Astrocyte (in vitro differentiated cells and primary cell): ENCODE measurements at regions not wholly inside any gene's neighbourhood (a gene's known extent, or its start where the extent isn't known, plus 50 kb on each side); places are given as distances from the start of the nearest gene placed in this dataset.

Source experiments
- DNase-seq: peaks from one replicate; pipeline ENCODE4 v3.0.0-alpha.2; 2010; ENCODE audit warnings: low read depth
- FAIRE-seq: peaks from 2 replicates; lab custom pipeline; 2011; peaks lifted over from hg19 to GRCh38; lab: Jason Lieb, UNC
- H2AFZ ChIP-seq: 2 replicates; pipeline ENCODE4 v1.6.0; 2012; ENCODE audit warnings: low read depth, low read length, inconsistent platforms
- H3K27ac ChIP-seq: 2 replicates; pipeline ENCODE4 v1.5.1; 2011; ENCODE audit warnings: low read depth, low read length, inconsistent platforms
- H3K27me3 ChIP-seq: 2 replicates; pipeline ENCODE4 v1.6.0; 2011; ENCODE audit warnings: low read length, inconsistent platforms; ENCODE audit not compliant: insufficient read depth
- H3K36me3 ChIP-seq: 2 replicates; pipeline ENCODE4 v1.5.1; 2011; ENCODE audit warnings: low read length, inconsistent platforms; ENCODE audit not compliant: insufficient read depth
- H3K4me1 ChIP-seq: 2 replicates; pipeline ENCODE4 v1.5.1; 2011; ENCODE audit warnings: low read length, inconsistent platforms; ENCODE audit not compliant: insufficient read depth
- H3K4me2 ChIP-seq: 2 replicates; pipeline ENCODE4 v1.6.0; 2012; ENCODE audit warnings: low read length, inconsistent platforms
- H3K4me3 ChIP-seq: 2 replicates; pipeline ENCODE4 v1.5.1; 2011; ENCODE audit warnings: low read depth, mild to moderate bottlenecking, low read length, inconsistent platforms; ENCODE audit not compliant: insufficient read depth
- H3K79me2 ChIP-seq: 2 replicates; pipeline ENCODE4 v1.6.0; 2012; ENCODE audit warnings: mild to moderate bottlenecking, low read length, inconsistent platforms; ENCODE audit not compliant: insufficient read depth
- H3K9ac ChIP-seq: 2 replicates; pipeline ENCODE4 v1.6.0; 2012; ENCODE audit warnings: mild to moderate bottlenecking, low read length, inconsistent platforms
- H3K9me3 ChIP-seq: 2 replicates; pipeline ENCODE4 v1.5.1; 2012; ENCODE audit warnings: low read depth, mild to moderate bottlenecking, low read length, inconsistent platforms; ENCODE audit not compliant: insufficient read depth
- H4K20me1 ChIP-seq: 2 replicates; pipeline ENCODE4 v1.6.0; 2012; ENCODE audit warnings: low read length, inconsistent platforms; ENCODE audit not compliant: insufficient read depth
- H3K27ac Mint-ChIP-seq: one replicate; pipeline ENCODE4 v1.8.0; 2021; ENCODE audit warnings: mild to moderate bottlenecking, mixed read lengths; ENCODE audit not compliant: unreplicated experiment
- H3K27me3 Mint-ChIP-seq: one replicate; pipeline ENCODE4 v1.8.0; 2021; ENCODE audit warnings: low read depth, mixed read lengths; ENCODE audit not compliant: unreplicated experiment
- H3K36me3 Mint-ChIP-seq: one replicate; pipeline ENCODE4 v1.8.0; 2021; ENCODE audit warnings: low read depth, mixed read lengths; ENCODE audit not compliant: unreplicated experiment
- H3K4me1 Mint-ChIP-seq: one replicate; pipeline ENCODE4 v1.8.0; 2021; ENCODE audit warnings: low read depth, mixed read lengths; ENCODE audit not compliant: unreplicated experiment
- H3K4me3 Mint-ChIP-seq: one replicate; pipeline ENCODE4 v1.8.0; 2021; ENCODE audit warnings: mild to moderate bottlenecking, moderate library complexity, mixed read lengths; ENCODE audit not compliant: unreplicated experiment
- H3K9me3 Mint-ChIP-seq: one replicate; pipeline ENCODE4 v1.8.0; 2021; ENCODE audit warnings: mild to moderate bottlenecking, mixed read lengths; ENCODE audit not compliant: unreplicated experiment
- EZH2 ChIP-seq: IDR thresholded peaks from 2 replicates; pipeline ENCODE4 v1.6.1; 2012; ENCODE audit warnings: mild to moderate bottlenecking, low read length, inconsistent platforms; ENCODE audit not compliant: insufficient read depth
- TF ChIP-seq, protein P1 (sequence below): IDR thresholded peaks from 2 replicates; pipeline ENCODE4 v1.5.1; 2011; ENCODE audit warnings: low read depth, mild to moderate bottlenecking, inconsistent platforms, low read length, moderate library complexity; ENCODE audit not compliant: insufficient read depth

DNA sequence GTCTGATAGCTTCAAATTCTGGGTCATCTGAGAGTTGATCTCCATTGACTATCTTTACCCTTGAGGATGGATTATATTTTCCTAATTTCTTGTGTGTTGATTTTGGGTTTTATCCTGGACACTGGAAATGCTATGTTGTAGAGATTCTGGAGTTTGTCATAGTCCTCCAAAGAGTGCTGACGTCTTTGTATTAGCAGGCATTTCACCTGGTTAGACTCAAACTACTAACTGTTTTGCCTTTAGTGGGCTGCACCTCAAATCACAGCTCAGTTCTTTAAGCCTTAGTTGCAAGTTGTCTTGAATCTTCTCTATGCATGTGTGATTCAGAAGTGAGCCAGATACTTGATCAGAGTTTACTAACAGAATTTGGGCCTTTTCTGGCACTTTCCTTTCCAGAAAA lies 264.3 kb downstream of the RPS24 start:
- Mint-ChIP-seq H3K36me3 (peaks cover 5% of the 10 kb centered on the region), H3K27ac (no peak overlapping the region), H3K4me1 (peaks cover 12% of the 10 kb centered on the region), H3K27me3 (peaks cover 8% of the 10 kb centered on the region), H3K9me3 (no peaks in the 10 kb centered on the region), H3K4me3 (no peak overlapping the region)
- DNase-seq (no peak), FAIRE-seq (no peak)
- H3K9ac ChIP-seq: no peak overlapping the region
- no peaks in the 10 kb centered on the region for H3K36me3 ChIP-seq
- H3K4me3 ChIP-seq: no peak overlapping the region
- H4K20me1 ChIP-seq: no peaks in the 10 kb centered on the region
- H3K27me3 ChIP-seq: peaks cover 2% of the 10 kb centered on the region
- TF ChIP-seq, protein P1, sequence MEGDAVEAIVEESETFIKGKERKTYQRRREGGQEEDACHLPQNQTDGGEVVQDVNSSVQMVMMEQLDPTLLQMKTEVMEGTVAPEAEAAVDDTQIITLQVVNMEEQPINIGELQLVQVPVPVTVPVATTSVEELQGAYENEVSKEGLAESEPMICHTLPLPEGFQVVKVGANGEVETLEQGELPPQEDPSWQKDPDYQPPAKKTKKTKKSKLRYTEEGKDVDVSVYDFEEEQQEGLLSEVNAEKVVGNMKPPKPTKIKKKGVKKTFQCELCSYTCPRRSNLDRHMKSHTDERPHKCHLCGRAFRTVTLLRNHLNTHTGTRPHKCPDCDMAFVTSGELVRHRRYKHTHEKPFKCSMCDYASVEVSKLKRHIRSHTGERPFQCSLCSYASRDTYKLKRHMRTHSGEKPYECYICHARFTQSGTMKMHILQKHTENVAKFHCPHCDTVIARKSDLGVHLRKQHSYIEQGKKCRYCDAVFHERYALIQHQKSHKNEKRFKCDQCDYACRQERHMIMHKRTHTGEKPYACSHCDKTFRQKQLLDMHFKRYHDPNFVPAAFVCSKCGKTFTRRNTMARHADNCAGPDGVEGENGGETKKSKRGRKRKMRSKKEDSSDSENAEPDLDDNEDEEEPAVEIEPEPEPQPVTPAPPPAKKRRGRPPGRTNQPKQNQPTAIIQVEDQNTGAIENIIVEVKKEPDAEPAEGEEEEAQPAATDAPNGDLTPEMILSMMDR: no peak
- TF ChIP-seq EZH2: no peak
- peaks cover 6% of the 10 kb centered on the region for H3K4me1 ChIP-seq
- no peaks in the 10 kb centered on the region for H3K79me2 ChIP-seq
- H3K27ac ChIP-seq: no peak overlapping the region
- H3K9me3 ChIP-seq: no peaks in the 10 kb centered on the region
- no peak overlapping the region for H2AFZ ChIP-seq
- no peak overlapping the region for H3K4me2 ChIP-seq

DNA sequence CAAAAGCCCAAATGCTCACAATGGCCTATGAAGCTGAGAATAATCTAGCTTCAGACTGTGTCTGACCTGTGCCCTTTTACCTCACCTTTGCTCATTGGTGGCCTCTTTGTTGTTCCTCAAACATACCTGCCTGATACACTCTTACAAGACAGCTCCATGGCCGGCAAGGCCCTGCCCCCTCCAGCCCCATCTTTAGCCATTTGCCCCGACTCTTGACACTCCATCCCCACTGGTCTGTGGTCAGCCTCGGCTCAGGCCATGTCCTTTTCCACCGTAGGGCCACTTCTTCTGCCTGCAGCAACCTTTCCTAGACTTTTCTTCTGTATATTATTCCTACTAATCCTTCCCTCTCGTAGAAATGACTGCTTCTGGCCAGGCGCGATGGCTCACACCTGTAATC lies 265.2 kb downstream of the RPS24 start:
- no peak overlapping the region for H3K4me3 ChIP-seq
- Mint-ChIP-seq H3K27me3 (peaks cover 5% of the 10 kb centered on the region), H3K9me3 (no peaks in the 10 kb centered on the region), H3K4me1 (peaks cover 9% of the 10 kb centered on the region), H3K27ac (no peak overlapping the region), H3K36me3 (peaks cover 5% of the 10 kb centered on the region), H3K4me3 (no peak overlapping the region)
- H3K9ac ChIP-seq: no peak overlapping the region
- FAIRE-seq (no peak), DNase-seq (no peak)
- no peak for TF ChIP-seq EZH2
- H4K20me1 ChIP-seq: no peaks in the 10 kb centered on the region
- H3K79me2 ChIP-seq: no peaks in the 10 kb centered on the region
- no peaks in the 10 kb centered on the region for H3K27me3 ChIP-seq
- peaks cover 10% of the 10 kb centered on the region for H3K4me1 ChIP-seq
- H3K9me3 ChIP-seq: no peaks in the 10 kb centered on the region
- H2AFZ ChIP-seq: no peak overlapping the region
- H3K27ac ChIP-seq: no peak overlapping the region
- H3K36me3 ChIP-seq: no peaks in the 10 kb centered on the region
- H3K4me2 ChIP-seq: no peak overlapping the region

DNA sequence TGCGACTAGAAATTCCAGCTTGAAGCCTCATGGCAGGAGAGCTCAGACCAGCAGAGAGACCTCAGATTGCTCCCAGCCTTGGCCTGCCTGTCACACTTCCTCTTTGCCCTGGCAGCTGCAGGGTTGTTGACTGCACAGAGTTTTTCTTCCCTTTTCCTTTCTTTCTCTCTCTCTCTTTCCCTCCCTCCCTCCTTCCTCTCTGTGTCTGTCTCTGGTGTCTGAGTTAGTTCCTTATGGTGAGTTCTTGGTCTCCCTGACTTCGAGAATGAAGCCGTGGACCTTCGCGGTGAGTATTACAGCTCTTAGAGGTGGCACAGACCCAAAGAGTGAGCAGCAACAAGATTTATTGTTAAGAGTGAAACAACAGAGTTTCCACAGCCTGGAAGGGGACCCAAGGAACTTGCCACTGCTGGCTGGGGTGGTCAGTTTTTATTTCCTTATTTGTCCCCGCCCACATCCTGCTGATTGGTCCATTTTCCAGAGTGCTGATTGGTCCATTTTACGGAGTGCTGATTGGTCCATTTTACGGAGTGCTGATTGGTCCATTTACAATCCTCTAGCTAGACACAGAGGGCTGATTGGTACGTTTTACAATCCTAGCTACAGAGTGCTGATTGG lies 266.3 kb downstream of the RPS24 start:
- Mint-ChIP-seq H3K4me3 (no peak overlapping the region), H3K27ac (no peak overlapping the region), H3K36me3 (peaks cover 5% of the 10 kb centered on the region), H3K27me3 (peaks cover 9% of the 10 kb centered on the region), H3K4me1 (peaks cover 10% of the 10 kb centered on the region), H3K9me3 (no peaks in the 10 kb centered on the region)
- Histone ChIP-seq H3K4me2 (no peak overlapping the region), H3K4me3 (no peak overlapping the region), H3K9me3 (no peaks in the 10 kb centered on the region), H3K27me3 (peaks cover under 1% of the 10 kb centered on the region), H2AFZ (no peak overlapping the region), H3K36me3 (no peaks in the 10 kb centered on the region), H3K27ac (no peak overlapping the region), H3K79me2 (no peaks in the 10 kb centered on the region), H4K20me1 (no peaks in the 10 kb centered on the region), H3K9ac (no peak overlapping the region), H3K4me1 (peaks cover 10% of the 10 kb centered on the region)
- no peak for FAIRE-seq
- no peak for DNase-seq
- no peak for TF ChIP-seq EZH2
- TF ChIP-seq, protein P1: no peak
